Stromal cell of bone marrow (primary cell): ENCODE measurements at regions not wholly inside any gene's neighbourhood (a gene's known extent, or its start where the extent isn't known, plus 50 kb on each side); places are given as distances from the start of the nearest gene placed in this dataset.
A peak's percentile ranks its signal among the peaks of the same experiment; 100 is the strongest.

ENCODE experiments used
- DNase-seq: peaks from one replicate; pipeline ENCODE4 v3.0.0-alpha.2; 2012; ENCODE audit warnings: low read depth

- DNase-seq = no peak
These were observed 471.2 kb downstream of the TAF11L14 start for GRCh38 chr5:18105449-18105848.

- DNase-seq = no peak
These were observed 477.7 kb downstream of the TAF11L14 start for GRCh38 chr5:18111906-18112465.

GRCh38 chr5:18113721-18114120 is 479.5 kb downstream of the TAF11L14 start:
- DNase-seq = peak; percentile 47

- peak; percentile 14 for DNase-seq
These were observed 480.0 kb downstream of the TAF11L14 start for GRCh38 chr5:18114151-18114757.

GRCh38 chr5:18117968-18118367 is 483.7 kb downstream of the TAF11L14 start:
- DNase-seq = no peak

GRCh38 chr5:18119156-18119785 is 485.0 kb downstream of the TAF11L14 start:
- DNase-seq = no peak

GRCh38 chr5:18141222-18141621 is 507.0 kb downstream of the TAF11L14 start:
- DNase-seq = no peak

- DNase-seq = no peak
These were observed 508.6 kb downstream of the TAF11L14 start for GRCh38 chr5:18142831-18143230.

GRCh38 chr5:18152671-18153070 is 518.4 kb downstream of the TAF11L14 start:
- DNase-seq = no peak

- no peak for DNase-seq
These were observed 523.9 kb downstream of the TAF11L14 start for GRCh38 chr5:18158166-18158565.

- DNase-seq = no peak
These were observed 525.1 kb downstream of the TAF11L14 start for GRCh38 chr5:18159331-18159730.

GRCh38 chr5:18171684-18172083 is 537.4 kb downstream of the TAF11L14 start:
- no peak for DNase-seq

- no peak for DNase-seq
These were observed 545.3 kb downstream of the TAF11L14 start for GRCh38 chr5:18179579-18179978.

GRCh38 chr5:18181575-18181974 is 547.3 kb downstream of the TAF11L14 start:
- no peak for DNase-seq

- DNase-seq = no peak
These were observed 561.6 kb downstream of the TAF11L14 start for GRCh38 chr5:18195910-18196309.

GRCh38 chr5:18197734-18198133 is 563.5 kb downstream of the TAF11L14 start:
- DNase-seq = no peak

GRCh38 chr5:18202164-18202563 is 567.9 kb downstream of the TAF11L14 start:
- DNase-seq = no peak

- DNase-seq = no peak
These were observed 569.0 kb downstream of the TAF11L14 start for GRCh38 chr5:18203296-18203695.

GRCh38 chr5:18213666-18214065 is 579.4 kb downstream of the TAF11L14 start:
- no peak for DNase-seq

GRCh38 chr5:18216016-18216415 is 581.8 kb downstream of the TAF11L14 start:
- DNase-seq = no peak

- DNase-seq = no peak
These were observed 582.5 kb downstream of the TAF11L14 start for GRCh38 chr5:18216729-18217128.

- DNase-seq = no peak
These were observed 585.0 kb downstream of the TAF11L14 start for GRCh38 chr5:18219241-18219640.

GRCh38 chr5:18220631-18221030 is 586.4 kb downstream of the TAF11L14 start:
- DNase-seq = no peak

- DNase-seq = no peak
These were observed 602.1 kb downstream of the TAF11L14 start for GRCh38 chr5:18236386-18236785.
